ENCODE measurements at regions not wholly inside any gene's neighbourhood (a gene's known extent, or its start where the extent isn't known, plus 50 kb on each side); places are given as distances from the start of the nearest gene placed in this dataset.

- H3K27ac ChIP-seq, result no peak overlapping the region
- H3K4me1 ChIP-seq, result no peaks in the 10 kb centered on the region
- H3K27me3 ChIP-seq, result no peaks in the 10 kb centered on the region
- TF ChIP-seq POLR2AphosphoS5 (IDR thresholded peaks at IDR 0.05), result no peak
- no peaks in the 10 kb centered on the region for H3K36me3 ChIP-seq
- no peaks in the 10 kb centered on the region for H3K9me3 ChIP-seq
- DNase-seq (ENCODE audit: low spot score in 2 of 2), result no peak
- intact Hi-C loops (cut with DNase I; ENCODE audit: low total_unique reads), result no loop called here
- no peak overlapping the region for H3K4me3 ChIP-seq
Measured at GRCh38 chr3:124461838-124462632, 268.2 kb upstream of the UMPS start.

GRCh38 chr3:124463234-124463633 is 267.0 kb upstream of the UMPS start:
- no peaks in the 10 kb centered on the region for H3K4me1 ChIP-seq

GRCh38 chr3:124467980-124468902 is 262.0 kb upstream of the UMPS start:
- intact Hi-C loops (cut with DNase I; ENCODE audit: low total_unique reads), result no loop called here
- Histone ChIP-seq H3K4me1 (no peaks in the 10 kb centered on the region), H3K36me3 (no peaks in the 10 kb centered on the region), H3K9me3 (no peaks in the 10 kb centered on the region), H3K27me3 (no peaks in the 10 kb centered on the region), H3K4me3 (no peak overlapping the region), H3K27ac (no peak overlapping the region)
- no peak for DNase-seq (ENCODE audit: low spot score in 2 of 2)
- peak in 2 of 3 donors; percentile 83 to 86 for TF ChIP-seq CTCF (IDR thresholded peaks at IDR 0.05)
- TF ChIP-seq POLR2A (IDR thresholded peaks at IDR 0.05), result no peak

More at GRCh38 chr3:124463234-124463633, 267.0 kb upstream of the UMPS start:
- Histone ChIP-seq H3K27me3 (no peaks in the 10 kb centered on the region), H3K9me3 (no peaks in the 10 kb centered on the region), H3K4me3 (no peak overlapping the region), H3K36me3 (no peaks in the 10 kb centered on the region), H3K27ac (no peak overlapping the region)
- DNase-seq (ENCODE audit: low spot score in 2 of 2), result no peak
- intact Hi-C loops (cut with DNase I; ENCODE audit: low total_unique reads), result no loop called here
- TF ChIP-seq POLR2AphosphoS5 (IDR thresholded peaks at IDR 0.05) (no peak), POLR2A (IDR thresholded peaks at IDR 0.05) (no peak), CTCF (IDR thresholded peaks at IDR 0.05) (no peak)

- Histone ChIP-seq H3K27ac (no peak overlapping the region), H3K4me1 (no peaks in the 10 kb centered on the region), H3K4me3 (no peak overlapping the region), H3K36me3 (no peaks in the 10 kb centered on the region), H3K9me3 (no peaks in the 10 kb centered on the region), H3K27me3 (no peaks in the 10 kb centered on the region)
- TF ChIP-seq POLR2AphosphoS5 (IDR thresholded peaks at IDR 0.05) (no peak), CTCF (IDR thresholded peaks at IDR 0.05) (no peak), POLR2A (IDR thresholded peaks at IDR 0.05) (no peak)
- DNase-seq (ENCODE audit: low spot score in 2 of 2), result no peak
- intact Hi-C loops (cut with DNase I; ENCODE audit: low total_unique reads), result no loop called here
Measured at GRCh38 chr3:124469555-124469954, 260.7 kb upstream of the UMPS start.

GRCh38 chr3:124478830-124479229 is 251.4 kb upstream of the UMPS start:
- no peaks in the 10 kb centered on the region for H3K4me1 ChIP-seq
- DNase-seq (ENCODE audit: low spot score in 2 of 2), result no peak
- TF ChIP-seq POLR2AphosphoS5 (IDR thresholded peaks at IDR 0.05), result no peak
- no peak for TF ChIP-seq CTCF (IDR thresholded peaks at IDR 0.05)
- TF ChIP-seq POLR2A (IDR thresholded peaks at IDR 0.05), result no peak
- H3K4me3 ChIP-seq, result no peak overlapping the region
- H3K27ac ChIP-seq, result no peak overlapping the region
- H3K36me3 ChIP-seq, result no peaks in the 10 kb centered on the region
- intact Hi-C loops (cut with DNase I; ENCODE audit: low total_unique reads), result no loop called here
- no peaks in the 10 kb centered on the region for H3K9me3 ChIP-seq
- no peaks in the 10 kb centered on the region for H3K27me3 ChIP-seq
